Ishikawa (cell line): ENCODE measurements at regions not wholly inside any gene's neighbourhood (a gene's known extent, or its start where the extent isn't known, plus 50 kb on each side); places are given as distances from the start of the nearest gene placed in this dataset.

Source experiments
- EGR1 ChIP-seq: IDR thresholded peaks from 2 replicates; pipeline ENCODE4 v1.6.1; 2012
- EP300 ChIP-seq: IDR thresholded peaks from 2 replicates; pipeline ENCODE4 v1.6.1; 2012; ENCODE audit warnings: borderline replicate concordance
- FOXM1 ChIP-seq: IDR thresholded peaks from 2 replicates; pipeline ENCODE4 v1.6.1; 2012; ENCODE audit warnings: low read depth, borderline replicate concordance
- REST ChIP-seq: IDR thresholded peaks from 2 replicates; pipeline ENCODE4 v1.6.1; 2012; ENCODE audit warnings: low read depth, mild to moderate bottlenecking
- TEAD4 ChIP-seq: IDR thresholded peaks from 2 replicates; pipeline ENCODE4 v1.6.1; 2012
- YY1 ChIP-seq: IDR thresholded peaks from 2 replicates; pipeline ENCODE4 v1.6.1; 2012; ENCODE audit warnings: low read depth

GRCh38 chr5:138661991-138662434 is 86.8 kb upstream of the HSPA9 start:
- no peak for TF ChIP-seq FOXM1
- no peak for TF ChIP-seq YY1
- TF ChIP-seq TEAD4, result no peak
- TF ChIP-seq EP300, result no peak
- no peak for TF ChIP-seq EGR1
- no peak for TF ChIP-seq REST
